DMS53 (cell line): ENCODE measurements at regions not wholly inside any gene's neighbourhood (a gene's known extent, or its start where the extent isn't known, plus 50 kb on each side); places are given as distances from the start of the nearest gene placed in this dataset.

Experiments used
- DNase-seq: peaks from one replicate; lab custom pipeline; 2025; lab: John Stamatoyannopoulos, UW

DNA sequence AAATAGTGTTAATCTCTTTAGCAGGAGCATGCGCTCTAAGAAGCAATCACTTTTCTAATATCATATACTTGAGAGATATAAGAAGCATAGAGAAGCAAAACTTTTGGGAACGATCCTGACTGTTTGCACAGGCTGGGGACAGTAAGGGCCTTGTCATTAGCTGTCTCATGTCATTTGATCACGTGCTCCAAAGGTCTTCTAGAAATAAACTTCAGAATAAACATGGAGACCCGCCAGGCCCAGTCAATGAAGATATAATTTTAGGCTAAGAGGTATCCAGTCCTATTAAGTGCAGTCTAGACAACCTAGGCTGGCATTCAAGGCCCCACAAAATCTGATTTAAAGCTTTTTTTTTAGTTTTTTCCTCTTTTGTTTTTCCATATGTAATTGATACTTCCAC is 111.0 kb upstream of the APC start:
- no peak for DNase-seq

DNA sequence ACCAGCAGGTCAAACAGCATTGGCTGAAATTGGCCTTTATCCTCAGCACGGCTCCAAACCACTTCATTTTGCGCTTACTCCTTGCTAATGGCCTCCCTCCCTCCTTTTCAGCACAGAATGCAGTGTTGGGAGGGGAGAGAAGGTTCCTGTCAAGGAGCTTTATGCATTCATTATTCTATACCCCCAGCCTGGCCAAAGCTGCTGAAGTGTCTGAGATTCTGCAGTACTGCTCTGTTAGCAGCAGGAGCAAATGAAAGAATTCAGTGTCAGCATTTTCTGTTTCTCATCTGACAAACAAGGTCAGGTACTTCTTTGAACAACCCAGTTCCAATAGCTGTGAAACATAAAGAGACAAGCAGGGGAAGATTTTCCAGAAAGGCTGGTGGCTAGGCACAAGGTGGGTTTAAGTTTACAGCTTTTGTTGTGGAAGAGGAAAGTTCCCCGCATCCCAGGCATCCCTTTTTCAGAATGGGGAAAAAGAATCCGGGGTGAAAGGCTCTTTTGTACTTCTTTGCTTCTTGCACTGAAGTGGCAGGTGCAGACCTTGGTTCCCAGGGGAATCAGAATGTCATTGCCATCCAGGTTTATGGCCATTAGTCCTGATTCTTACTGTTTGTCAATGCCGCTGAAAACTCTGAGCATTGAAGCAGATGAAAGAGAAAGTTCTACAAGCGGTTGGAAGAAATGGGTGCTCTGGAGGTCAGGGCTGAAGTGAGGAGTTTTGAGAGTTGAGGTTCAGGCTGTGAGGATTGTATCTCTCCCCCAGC is 109.3 kb upstream of the APC start:
- DNase-seq = peak; percentile 8

DNA sequence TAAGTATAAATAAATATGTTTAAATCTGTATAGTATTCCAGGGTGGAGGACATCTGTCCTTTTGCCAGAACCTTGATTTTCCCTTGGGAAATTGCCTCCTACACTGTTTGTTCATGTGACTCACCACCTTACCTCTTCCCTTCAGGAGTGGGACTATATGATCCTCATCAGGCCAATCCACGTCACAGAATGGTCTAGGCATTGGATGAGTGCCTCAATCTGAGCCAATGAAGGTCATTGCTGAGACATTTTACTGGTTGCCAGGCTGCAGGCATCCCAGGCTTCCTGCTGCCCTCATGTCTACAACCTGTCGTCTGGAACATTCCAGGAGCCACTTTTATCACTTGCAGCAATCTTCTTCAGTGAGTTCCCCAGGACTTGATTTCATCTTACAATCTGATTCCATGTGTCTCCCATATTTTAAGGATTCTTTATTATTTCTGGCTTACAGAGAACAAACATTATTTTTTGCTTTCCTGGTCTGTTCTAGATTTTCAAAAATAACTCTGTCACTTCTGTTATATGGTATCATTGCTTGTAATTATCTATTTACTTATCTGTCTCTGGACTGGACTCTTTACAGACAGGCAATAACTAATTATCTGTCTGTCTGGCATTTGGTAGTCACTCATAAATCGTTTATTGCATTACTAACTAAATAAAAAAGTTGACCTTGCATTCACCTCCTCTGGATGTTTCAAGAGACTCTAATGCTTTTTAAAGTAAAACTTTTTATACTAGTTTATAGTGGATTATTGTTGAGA is 107.3 kb upstream of the APC start:
- peak; percentile 67 for DNase-seq

DNA sequence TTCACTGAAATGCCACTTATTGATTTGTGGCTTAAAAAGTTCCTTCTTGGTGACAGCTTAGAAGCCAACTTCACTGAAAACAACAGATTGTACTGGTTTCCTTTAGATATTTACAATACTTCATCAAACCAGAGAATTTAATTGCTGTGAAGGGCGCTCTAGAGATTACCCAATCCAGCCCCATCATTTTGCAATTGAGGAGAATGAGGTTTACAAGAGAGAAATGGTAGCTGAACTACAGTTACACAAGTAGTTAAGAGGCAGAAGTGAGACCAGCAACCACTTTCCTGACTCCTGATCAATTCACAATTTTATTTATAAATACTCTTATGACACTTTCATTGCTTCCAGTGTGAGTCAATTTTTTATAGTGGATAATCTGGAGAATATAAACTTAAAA is 103.5 kb upstream of the APC start:
- DNase-seq = no peak

DNA sequence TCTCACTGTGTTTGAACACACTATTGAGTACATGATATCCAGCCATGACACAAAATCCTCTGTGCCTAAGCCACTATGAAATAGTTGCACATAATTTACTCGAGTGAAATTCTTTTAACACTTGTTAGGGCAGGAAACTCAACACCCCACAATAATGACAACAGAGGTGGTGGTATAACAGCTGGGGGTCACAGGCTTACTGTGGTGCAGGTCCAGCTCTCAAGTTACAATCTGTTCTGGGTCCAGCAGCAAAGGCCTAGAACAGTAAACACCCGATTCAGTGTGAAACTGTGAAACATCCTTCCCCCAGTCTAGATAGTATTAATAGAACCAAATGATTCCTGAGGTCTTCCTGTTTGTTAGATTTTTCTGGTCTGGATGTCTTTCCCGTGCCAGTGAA is 102.9 kb upstream of the APC start:
- no peak for DNase-seq

DNA sequence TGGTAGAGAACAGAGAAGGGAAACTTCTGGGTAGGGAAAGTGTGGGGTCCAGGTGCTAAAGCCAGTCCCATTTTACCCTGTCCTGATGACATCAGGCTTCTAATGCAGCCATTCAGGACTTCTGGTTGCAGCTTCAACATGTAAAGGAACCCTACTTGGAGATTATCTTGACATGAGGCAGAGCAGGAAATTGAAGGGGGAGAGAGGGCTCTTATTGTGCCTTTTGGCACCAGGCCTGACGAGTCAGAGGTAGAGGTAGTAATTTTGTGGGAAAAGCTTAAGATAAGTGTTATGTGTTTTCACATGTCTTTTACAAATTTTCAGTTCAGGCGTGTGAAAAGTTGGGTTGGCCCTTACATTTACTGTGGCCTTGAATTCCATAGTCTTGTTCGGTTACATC is 102.4 kb upstream of the APC start:
- DNase-seq = no peak

DNA sequence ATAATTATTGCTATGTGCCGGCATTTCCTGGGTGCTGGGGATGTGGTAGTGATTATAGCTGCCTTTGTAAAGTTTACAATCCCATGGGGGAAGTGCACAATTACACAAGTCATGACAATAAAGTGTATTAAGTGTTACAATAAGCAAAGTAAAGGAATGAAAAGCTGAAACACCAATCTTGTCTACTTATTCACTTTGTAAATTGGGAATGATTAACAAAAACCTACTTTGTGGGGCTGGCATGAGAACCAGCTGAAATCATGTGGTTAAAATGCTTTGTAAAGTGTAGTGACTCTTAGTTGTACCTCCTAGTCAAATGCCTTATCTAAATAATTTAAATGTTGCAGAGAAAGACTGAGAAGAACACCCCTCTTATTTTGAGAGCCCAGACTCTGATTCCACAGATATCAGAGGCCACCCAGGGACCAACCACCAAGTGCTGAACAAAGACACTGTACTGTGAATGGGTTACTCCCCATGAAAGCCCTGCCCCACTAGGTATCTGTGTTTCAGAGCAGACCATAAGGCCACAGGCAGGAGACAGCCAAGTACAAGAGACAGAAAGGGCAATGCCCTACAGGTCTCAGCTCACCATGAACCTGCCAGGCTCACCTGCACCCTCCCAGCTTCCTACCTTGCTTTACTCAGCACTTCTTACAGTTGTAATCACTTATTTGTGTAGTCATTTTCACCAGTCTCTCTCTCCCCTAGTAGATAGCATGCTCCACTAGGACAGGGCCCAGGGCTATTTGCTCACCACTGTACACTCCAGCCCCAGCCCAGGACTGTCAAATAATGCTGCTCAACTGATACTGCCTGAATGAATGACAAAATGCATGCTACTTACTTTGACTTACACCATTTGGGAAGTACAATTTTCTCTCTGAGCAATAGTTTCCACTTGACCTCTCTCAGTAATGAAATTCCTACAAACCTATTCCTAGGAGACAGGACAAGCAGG is 101.6 kb upstream of the APC start:
- no peak for DNase-seq

DNA sequence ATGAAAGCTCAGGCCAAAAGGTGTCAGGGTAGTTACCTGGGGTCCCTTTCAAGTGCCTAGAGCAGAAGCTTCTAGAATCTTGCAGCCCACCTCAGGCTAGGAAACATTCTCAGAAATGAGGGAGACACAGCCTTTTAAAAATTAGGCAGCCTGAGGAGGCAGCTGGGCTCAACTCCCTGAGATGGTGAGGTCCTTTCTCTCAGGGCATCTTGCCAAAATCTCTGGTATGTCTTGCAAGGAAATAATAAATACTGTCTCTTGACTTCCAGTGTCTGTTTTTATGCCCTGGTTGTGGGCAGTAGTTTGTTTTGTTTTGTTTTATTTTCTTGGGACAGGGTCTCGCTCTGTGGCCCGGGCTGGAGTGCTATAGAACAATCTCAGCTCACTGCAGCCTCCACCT is 100.9 kb upstream of the APC start:
- no peak for DNase-seq

DNA sequence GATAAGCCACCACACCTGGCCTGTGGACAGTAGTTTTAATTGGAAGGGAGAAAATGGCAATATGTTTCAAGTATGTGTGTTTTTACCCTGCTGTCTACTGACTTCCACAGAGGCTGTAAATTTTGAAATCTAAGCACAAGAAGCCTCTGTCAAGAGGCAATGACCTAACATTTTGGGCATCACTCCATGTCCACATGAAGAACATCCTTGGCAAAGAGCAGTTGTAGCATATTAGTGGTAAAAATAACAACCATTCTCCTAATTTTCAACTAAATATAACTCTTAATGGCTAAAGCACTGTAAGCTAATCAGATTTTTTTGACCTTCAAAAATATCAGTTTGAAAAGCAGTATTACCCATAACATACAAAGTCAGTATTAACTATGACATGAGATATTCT is 100.3 kb upstream of the APC start:
- DNase-seq = no peak

DNA sequence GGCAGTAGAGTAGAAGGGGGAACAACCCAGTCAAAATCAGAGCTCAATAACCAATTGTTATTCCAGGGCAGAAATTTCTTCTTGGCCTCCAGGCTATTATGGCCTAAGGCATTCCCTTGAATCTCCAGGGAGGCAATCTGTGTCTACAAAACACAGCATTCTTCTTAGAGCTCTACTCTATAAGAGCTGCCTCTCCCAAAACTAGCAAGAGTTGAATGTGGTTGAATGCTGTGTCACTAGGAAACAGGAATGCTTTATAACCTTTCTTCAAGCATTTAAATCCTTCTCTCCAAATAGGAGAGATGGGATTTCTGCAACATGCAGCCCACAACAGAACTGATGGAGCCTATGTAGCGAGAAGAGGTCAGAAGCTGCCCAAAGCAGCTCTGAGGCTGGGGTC is 97.1 kb upstream of the APC start:
- no peak for DNase-seq

DNA sequence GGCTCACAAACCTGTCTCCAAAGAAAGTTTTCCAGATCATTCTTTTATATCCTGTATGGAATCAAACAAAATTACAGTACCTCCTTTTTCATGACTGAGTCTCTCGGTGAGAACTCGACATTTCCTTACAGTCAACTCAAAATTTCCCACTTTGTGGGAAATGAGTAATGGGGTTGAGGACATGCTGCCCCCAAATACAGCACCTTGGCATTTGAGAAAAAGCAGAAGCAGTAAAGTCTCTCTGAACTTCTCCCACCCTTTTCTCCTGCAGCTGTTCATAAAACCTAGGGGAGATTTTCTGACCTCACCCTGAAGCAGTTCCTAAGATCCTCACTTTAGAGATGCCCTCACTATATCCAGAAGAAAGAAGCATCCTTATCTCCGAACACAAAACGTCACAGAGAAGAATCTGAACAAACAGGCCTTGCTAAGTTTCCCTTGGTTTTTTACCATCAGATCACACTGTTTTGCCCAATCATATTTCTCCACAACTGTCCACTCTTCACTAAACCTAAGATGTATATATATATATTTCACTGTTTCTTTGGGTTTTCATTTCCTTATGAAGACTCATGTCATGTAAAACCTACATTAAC is 96.1 kb upstream of the APC start:
- no peak for DNase-seq

DNA sequence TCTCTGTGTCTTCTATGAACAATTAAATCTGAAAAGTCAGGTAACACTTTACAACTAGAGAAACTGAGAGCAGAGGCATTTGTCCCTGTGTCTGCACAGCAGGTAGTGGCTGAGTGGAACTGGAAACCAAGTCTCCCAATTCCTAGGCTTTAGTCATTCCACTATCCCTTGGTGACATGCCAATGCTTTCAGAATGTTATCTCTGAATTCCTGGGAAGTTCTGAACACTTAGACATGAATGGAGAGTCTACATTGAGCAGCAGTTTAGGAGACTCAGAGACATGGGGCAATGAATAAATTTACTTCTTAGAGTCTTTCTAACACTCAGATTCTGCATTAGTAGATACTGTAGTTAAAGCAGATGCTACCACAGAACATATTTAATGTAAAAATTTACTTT is 94.8 kb upstream of the APC start:
- DNase-seq = no peak

DNA sequence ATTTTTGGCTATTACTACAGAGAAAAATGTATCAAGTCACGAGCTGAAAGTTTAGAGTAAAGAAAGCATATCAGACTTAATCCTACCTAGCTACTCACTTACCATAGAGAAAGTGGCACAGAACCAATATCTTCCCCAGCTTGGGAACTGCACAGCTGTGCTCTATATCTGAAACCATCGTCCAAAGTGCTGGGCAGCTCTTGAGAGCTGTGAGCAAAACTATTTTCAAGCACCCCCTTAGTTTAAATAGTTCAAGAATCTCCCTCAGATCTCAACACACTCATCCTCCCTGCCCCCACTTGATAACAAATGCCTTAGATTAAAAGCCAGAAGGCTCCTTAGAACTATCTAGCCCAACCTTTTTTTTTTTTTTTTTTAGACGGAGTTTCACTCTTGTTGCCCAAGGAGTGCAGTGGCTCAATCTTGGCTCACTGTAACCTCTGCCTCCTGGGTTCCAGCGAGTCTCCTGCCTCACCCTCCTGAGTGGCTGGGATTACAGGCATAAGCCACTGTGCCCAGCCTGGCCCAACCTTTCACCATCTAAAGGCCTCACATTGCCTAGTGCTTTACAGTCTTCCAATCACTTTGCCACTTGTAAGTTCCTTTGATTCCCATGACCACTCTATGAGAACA is 94.2 kb upstream of the APC start:
- no peak for DNase-seq

DNA sequence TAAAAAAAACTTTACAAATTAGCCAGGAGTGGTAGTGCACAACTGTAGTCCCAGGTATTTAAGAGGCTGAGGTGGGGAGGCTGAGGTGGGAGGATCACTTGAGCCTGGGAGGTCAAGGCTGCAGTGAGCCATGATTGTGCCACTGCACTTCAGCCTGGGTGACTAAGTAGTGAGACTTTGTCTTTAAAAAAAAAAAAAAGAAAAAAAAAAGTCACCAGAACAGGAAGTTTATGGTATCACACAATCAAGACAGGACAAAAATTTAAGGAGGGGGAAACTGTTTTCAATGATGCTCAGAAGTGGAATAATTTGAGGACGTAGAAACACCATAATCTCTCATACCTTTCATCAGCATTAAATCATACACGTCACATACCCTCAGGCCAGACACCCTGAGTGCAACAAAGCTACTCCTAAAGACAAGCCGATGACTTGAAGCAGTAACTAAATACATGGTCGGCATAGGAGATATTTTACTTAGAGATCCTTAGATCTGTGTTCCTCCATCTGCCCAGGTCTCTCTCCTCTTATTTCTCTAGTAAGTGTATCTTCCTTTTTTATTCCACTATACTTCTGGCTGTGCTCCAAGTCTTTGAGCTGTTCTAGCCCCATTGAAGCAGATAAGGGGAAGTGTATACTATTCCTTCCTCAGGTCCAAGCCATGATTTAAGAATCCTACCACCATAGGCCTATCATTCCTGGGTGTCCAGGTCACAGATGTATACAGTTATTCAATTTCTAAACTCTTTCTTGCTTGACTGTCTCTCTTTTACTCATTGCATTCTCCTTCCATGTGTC is 91.3 kb upstream of the APC start:
- no peak for DNase-seq

DNA sequence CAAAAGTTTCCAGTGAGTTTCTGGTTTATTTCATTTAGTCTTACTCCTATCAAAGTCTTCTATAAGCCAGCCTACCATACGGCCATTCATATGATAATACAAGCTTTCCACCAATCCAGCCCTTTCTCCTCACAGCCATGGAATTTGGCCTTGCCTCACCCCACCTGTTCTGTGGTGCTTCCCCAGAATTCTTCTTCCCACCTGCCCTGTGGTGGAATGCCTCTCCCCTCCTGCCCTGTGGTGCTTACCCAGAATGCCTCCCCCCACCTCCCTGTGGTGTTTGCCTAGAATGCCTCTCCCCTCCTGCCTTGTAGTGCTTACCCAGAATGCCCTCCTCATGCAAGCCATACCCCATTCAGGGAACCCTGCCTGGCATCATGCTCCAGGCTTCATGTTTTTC is 90.3 kb upstream of the APC start:
- no peak for DNase-seq

DNA sequence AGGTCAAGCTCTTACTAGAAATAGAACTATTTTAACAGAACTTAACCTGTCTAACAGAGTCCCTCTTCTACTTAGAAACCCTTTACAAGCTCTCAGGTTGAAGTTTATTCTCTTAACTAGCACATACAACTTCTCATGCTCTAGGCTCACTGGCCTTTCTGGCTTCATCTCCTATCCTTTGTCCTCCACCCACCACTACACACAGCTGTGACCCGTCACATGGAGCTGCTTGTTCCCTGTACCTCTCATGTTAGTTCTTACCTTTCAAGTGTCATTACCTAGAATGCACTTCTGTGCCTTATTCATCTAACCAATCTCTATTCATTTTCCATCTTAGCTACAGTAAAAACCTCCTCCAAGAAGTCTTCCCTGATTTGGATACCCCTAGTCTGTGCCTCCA is 89.4 kb upstream of the APC start:
- DNase-seq = no peak

DNA sequence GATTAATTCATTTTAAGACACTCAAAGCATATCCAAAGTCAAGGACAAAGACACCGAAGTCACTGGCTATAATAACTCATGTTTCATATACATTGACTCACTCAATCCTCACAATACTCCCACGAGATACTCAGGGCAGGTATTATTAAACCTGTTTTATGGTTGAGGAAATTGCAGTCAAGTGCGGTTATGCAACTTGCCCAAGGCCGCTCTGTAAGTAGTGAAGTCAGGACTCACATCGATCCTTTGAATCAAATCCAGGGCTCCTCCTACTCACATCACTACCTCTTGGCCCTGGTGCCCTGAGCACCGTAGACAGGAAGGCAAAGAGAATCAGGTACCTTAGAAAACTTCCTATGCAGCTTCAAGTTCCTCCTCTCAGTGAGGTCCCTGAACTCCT is 87.8 kb upstream of the APC start:
- no peak for DNase-seq

DNA sequence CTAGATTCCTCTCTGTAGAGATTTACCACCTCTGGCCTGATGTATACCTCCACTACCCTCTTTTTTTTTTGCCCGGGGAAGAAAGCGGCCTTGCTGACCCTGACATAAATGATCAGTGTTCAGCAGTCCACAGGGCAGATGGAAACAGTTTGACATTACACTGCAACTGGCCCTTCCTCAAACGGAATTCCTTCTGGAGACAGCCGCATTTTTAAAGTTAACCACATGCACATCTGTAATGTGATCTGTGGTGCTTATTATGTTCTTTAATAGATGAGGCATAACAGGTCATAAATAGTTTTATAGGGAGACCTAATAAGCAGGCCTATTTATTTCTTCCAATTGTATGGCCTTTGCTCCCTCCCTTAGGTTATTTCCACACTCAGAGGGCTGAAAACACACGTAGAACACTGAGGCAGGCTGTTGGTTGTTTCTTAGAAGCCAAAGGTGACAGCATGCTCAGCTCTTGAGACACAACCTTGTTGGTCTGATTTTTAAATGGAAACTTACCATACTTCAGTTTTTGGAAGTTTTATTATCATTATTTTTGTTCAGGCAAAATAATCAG is 84.0 kb upstream of the APC start:
- DNase-seq = no peak

DNA sequence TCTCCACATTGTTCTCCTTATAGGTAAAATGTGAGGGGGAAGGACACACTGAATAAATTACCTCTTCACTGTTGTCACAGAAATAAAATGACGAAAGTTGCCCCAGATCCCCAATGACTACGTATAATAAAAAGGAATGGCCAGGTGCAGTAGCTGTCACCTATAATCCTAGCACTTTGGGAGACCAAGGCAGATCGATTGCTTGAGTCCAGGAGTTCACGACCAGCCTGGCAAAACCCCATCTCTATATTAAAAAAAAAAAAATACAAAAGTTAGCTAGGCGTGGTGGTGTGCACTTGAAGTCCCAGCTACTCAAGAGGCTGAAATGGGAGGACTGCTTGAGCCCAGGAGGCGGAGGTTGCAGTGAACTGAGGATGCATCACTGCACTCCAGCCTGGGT is 82.2 kb upstream of the APC start:
- no peak for DNase-seq

DNA sequence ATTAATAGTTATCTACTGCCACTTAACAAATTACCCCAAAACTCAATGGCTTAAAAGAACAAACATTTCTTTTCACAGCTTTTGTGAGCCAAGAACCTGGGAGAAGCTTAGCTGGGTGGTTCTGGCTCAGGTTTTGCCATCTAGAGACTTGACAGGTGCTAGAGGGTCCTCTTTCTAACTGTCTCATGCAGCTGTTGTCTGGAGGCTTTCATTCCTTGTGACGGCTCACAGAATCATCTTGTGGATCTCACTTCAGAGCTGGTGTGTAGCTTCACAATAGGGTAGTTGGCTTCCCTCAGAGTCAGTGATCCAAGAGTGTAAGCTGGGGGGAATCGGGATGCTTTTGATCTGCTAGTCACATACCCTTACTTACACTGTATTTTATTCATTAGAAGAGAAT is 81.2 kb upstream of the APC start:
- no peak for DNase-seq

DNA sequence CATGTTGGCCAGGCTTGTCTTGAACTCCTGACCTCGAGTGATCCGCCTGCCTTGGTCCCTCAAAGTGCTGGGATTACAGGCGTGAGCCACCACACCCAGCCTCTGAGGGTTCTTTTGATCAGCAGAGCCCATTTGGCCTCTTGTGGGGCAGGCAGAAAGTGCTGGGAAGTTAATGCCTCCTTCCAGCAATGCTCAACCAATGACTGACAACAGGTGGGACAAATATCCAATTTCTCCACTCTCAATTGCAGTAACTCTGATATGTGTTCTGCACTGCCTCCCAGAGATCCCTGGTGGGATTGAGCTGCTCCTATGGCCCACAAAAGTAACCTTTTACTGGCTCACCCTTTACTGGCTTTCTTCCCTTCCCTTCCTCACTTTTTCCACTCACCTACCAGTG is 79.9 kb upstream of the APC start:
- DNase-seq = no peak
